H1 (cell line): ENCODE measurements at regions not wholly inside any gene's neighbourhood (a gene's known extent, or its start where the extent isn't known, plus 50 kb on each side); places are given as distances from the start of the nearest gene placed in this dataset.

ENCODE experiments used
- CEBPB ChIP-seq: IDR thresholded peaks from 2 replicates; pipeline ENCODE4 v1.6.1; 2012; ENCODE audit warnings: low read depth, low read length
- HDAC6 ChIP-seq: IDR thresholded peaks from one replicate; pipeline ENCODE4 v1.7.1; 2012; ENCODE audit warnings: low read depth, mild to moderate bottlenecking, inconsistent platforms, low read length, moderate library complexity
- POU5F1 ChIP-seq: IDR thresholded peaks from 2 replicates; pipeline ENCODE4 v1.6.1; 2011; ENCODE audit warnings: low read depth, mild to moderate bottlenecking, low read length, moderate library complexity
- RFX5 ChIP-seq: IDR thresholded peaks from 2 replicates; pipeline ENCODE4 v1.6.1; 2011; ENCODE audit warnings: low read depth, low read length, improper control_type of control experiment, borderline replicate concordance
- RXRA ChIP-seq: IDR thresholded peaks from 2 replicates; pipeline ENCODE4 v1.6.1; 2011; ENCODE audit warnings: low read depth, mild to moderate bottlenecking, low read length, moderate library complexity; ENCODE audit not compliant: insufficient read depth
- TAF1 ChIP-seq: IDR thresholded peaks from 2 replicates; pipeline ENCODE4 v1.6.1; 2011; ENCODE audit warnings: mild to moderate bottlenecking, low read depth, low read length

DNA sequence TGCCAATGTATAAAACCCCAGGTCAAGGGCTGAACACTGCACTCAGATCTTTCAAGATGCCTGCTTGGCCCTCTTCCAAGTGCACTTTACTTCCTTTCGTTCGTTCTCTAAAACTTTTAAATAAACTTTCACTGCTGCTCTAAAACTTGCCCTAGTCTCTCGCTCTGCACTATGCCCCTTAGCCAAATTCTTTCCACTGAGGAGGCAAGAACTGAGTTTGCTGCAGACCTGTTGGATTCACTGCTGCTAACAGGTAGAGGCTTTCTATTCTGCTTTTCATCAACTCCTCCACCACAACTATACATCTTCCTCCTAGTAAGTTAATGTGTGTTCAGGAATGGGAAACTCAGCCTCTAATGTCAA is 467.9 kb downstream of the MBD2 start (continued):
- TF ChIP-seq HDAC6 (no peak), TAF1 (no peak), POU5F1 (no peak), RXRA (no peak), CEBPB (no peak), RFX5 (no peak)
